ENCODE measurements at regions not wholly inside any gene's neighbourhood (a gene's known extent, or its start where the extent isn't known, plus 50 kb on each side); places are given as distances from the start of the nearest gene placed in this dataset.

- Histone ChIP-seq H3K36me3 (ENCODE audit: control insufficient read depth in 2 of 2, extremely low read depth in 1 of 2, insufficient read depth in 2 of 2, low read length in 2 of 2) (no peaks in the 10 kb centered on the region), H3K9me3 (replicated peaks; ENCODE audit: control insufficient read depth, insufficient read depth, low read length) (no peaks in the 10 kb centered on the region), H3K4me2 (ENCODE audit: insufficient read depth, low read length) (no peak overlapping the region), H3K79me2 (ENCODE audit: control insufficient read depth, insufficient read depth, low read length) (no peaks in the 10 kb centered on the region), H3K4me1 (ENCODE audit: control insufficient read depth, extremely low read depth, insufficient read depth, low read length) (peaks cover 46% of the 10 kb centered on the region), H3K9ac (replicated peaks; ENCODE audit: extremely low read depth, insufficient read depth, low read length) (no peak overlapping the region), H3K27me3 (ENCODE audit: control insufficient read depth in 2 of 2, insufficient read depth in 2 of 2, low read length in 2 of 2) (no peaks in the 10 kb centered on the region), H3K27ac (ENCODE audit: insufficient read depth, low read depth, low read length) (no peak overlapping the region), H3K4me3 (replicated peaks in 1 of 3; ENCODE audit: insufficient read depth in 1 of 3, low read depth in 1 of 3, low read length in 3 of 3) (no peak overlapping the region), H4K20me1 (replicated peaks; ENCODE audit: control insufficient read depth, extremely low read depth, insufficient read depth, low read length) (no peaks in the 10 kb centered on the region), H2AFZ (ENCODE audit: low read depth, low read length) (no peak overlapping the region), H3K9me1 (replicated peaks; ENCODE audit: control insufficient read depth, extremely low read depth, insufficient read depth, low read length) (no peaks in the 10 kb centered on the region)
- dilution Hi-C loops (cut with MboI; ENCODE audit: extremely low pct_ligation_motif_present, low sequenced_read_pairs): no loop called here
- DNase-seq (ENCODE audit: low read depth, low spot score): no peak
- FAIRE-seq: no peak
- CTCF ChIA-PET: no interaction called here
- TF ChIP-seq POLR2AphosphoS5 (IDR thresholded peaks at IDR 0.05; ENCODE audit: insufficient read depth, low read depth, low read length): no peak
- no peak for TF ChIP-seq MAX (IDR thresholded peaks at IDR 0.05; ENCODE audit: insufficient read depth, insufficient read length)
- TF ChIP-seq JUN (IDR thresholded peaks at IDR 0.05; ENCODE audit: borderline replicate concordance, insufficient read depth, insufficient read length, low read depth): no peak
- TF ChIP-seq GATA2 (IDR thresholded peaks at IDR 0.05; ENCODE audit: insufficient read depth, insufficient read length, low read depth, low read length): no peak
- no peak for TF ChIP-seq POLR2A (IDR thresholded peaks at IDR 0.05; ENCODE audit: low read depth, low read length)
- TF ChIP-seq CTCF (IDR thresholded peaks at IDR 0.05; ENCODE audit: extremely low read depth in 1 of 2, insufficient read depth in 1 of 2, low read depth in 1 of 2, low read length in 2 of 2): no peak
- TF ChIP-seq EZH2 (IDR thresholded peaks at IDR 0.05; ENCODE audit: borderline replicate concordance, low read depth, low read length, severe bottlenecking): no peak
- no TSS peak for BruUV-seq (replicated peaks)
- POLR2A ChIA-PET: no interaction called here
- intact Hi-C loops (cut with micrococcal nuclease): loop anchor here (5.0 to 10.0 kb wide), 3 partner anchors 131 to 418 kb away; no protein-coding TSS in a partner anchor
These were observed 62.5 kb upstream of the UBE2E1 start for GRCh38 chr3:23743141-23743784.

Data from endothelial cell of umbilical vein (primary cell).